PC-3 (cell line): ENCODE measurements at regions not wholly inside any gene's neighbourhood (a gene's known extent, or its start where the extent isn't known, plus 50 kb on each side); places are given as distances from the start of the nearest gene placed in this dataset.

ENCODE experiments used
- ATAC-seq: fragments of 200-7000 bp; cut with Tn5 transposase; 2 replicates; pipeline ENCODE4 v1.9.1; 2020; ENCODE audit warnings: mild to moderate bottlenecking, moderate library complexity
- BruUV-seq: library from RNA; stranded (reverse); fragments of 400-500 nt; replicated peaks from 2 replicates; lab custom pipeline; 2021; lab: Mats Ljungman, UMichigan
- CTCF ChIA-PET: fragments of 300-600 bp; sonication (Branson Sonifier 250); formaldehyde crosslinking; loops from one replicate; lab custom pipeline; 2022; ENCODE audit warnings: antibody characterized with exemption; lab: Charles Lee
- POLR2A ChIA-PET: fragments of 300-600 bp; sonication (Branson Sonifier 250); formaldehyde crosslinking; loops from one replicate; lab custom pipeline; 2022; ENCODE audit warnings: antibody characterized with exemption; ENCODE audit not compliant: unreplicated experiment; lab: Charles Lee
- DNase-seq: peaks from one replicate; pipeline ENCODE4 v3.0.0-alpha.2; 2015
- H2AFZ ChIP-seq: fragments of 300-600 bp; sonication (generic); 2 replicates; pipeline ENCODE4 v1.6.0; 2016; ENCODE audit warnings: antibody characterized with exemption, low read length
- H3F3A ChIP-seq: fragments of 300-600 bp; sonication (generic); one replicate; pipeline ENCODE4 v1.6.0; 2017; ENCODE audit warnings: antibody characterized with exemption, low read length, control low read depth, mild to moderate bottlenecking; ENCODE audit not compliant: unreplicated experiment
- H3K27ac ChIP-seq: fragments of 300-600 bp; sonication (generic); 2 replicates; pipeline ENCODE4 v1.5.1; 2016; ENCODE audit warnings: mild to moderate bottlenecking, low read length
- H3K27me3 ChIP-seq: fragments of 300-600 bp; sonication (generic); 2 replicates; pipeline ENCODE4 v1.6.1; 2016; ENCODE audit warnings: low read length, mixed read lengths
- H3K36me3 ChIP-seq: fragments of 300-600 bp; sonication (generic); 2 replicates; pipeline ENCODE4 v1.6.1; 2016; ENCODE audit warnings: low read depth, mixed run types, low read length, mixed read lengths
- H3K4me1 ChIP-seq: fragments of 300-600 bp; sonication (generic); 2 replicates; pipeline ENCODE4 v1.5.1; 2016; ENCODE audit warnings: low read length; ENCODE audit not compliant: insufficient read depth
- H3K4me2 ChIP-seq: fragments of 300-600 bp; sonication (generic); 2 replicates; pipeline ENCODE4 v1.6.0; 2016; ENCODE audit warnings: low read length
- H3K4me3 ChIP-seq: fragments of 300-600 bp; sonication (generic); 2 replicates; pipeline ENCODE4 v1.5.1; 2016; ENCODE audit warnings: mild to moderate bottlenecking, low read length, mixed read lengths
- H3K79me2 ChIP-seq: fragments of 300-600 bp; sonication (generic); 2 replicates; pipeline ENCODE4 v1.6.1; 2017; ENCODE audit warnings: low read length, mixed read lengths
- H3K9ac ChIP-seq: fragments of 300-600 bp; sonication (generic); 2 replicates; pipeline ENCODE4 v1.6.0; 2016; ENCODE audit warnings: mild to moderate bottlenecking, low read length
- H3K9me2 ChIP-seq: fragments of 300-600 bp; sonication (generic); replicated peaks from 2 replicates; pipeline ENCODE4 v1.6.1; 2016; ENCODE audit warnings: mixed run types, low read length, mixed read lengths
- H3K9me3 ChIP-seq: fragments of 300-600 bp; sonication (generic); 2 replicates; pipeline ENCODE4 v1.6.1; 2016; ENCODE audit warnings: low read length, mixed read lengths
- H4K20me1 ChIP-seq: fragments of 300-600 bp; sonication (generic); 2 replicates; pipeline ENCODE4 v1.6.1; 2016; ENCODE audit warnings: low read length, mixed read lengths
- CTCF ChIP-seq: fragments of 300-600 bp; sonication (generic); conservative IDR thresholded peaks from 2 replicates; pipeline ENCODE4 v1.5.1; 2017; ENCODE audit warnings: antibody characterized with exemption, low read depth, mild to moderate bottlenecking, low read length
- EZH2 ChIP-seq: fragments of 300-600 bp; sonication (generic); IDR thresholded peaks from one replicate; pipeline ENCODE4 v1.6.1; 2017; ENCODE audit warnings: antibody characterized with exemption, mild to moderate bottlenecking, low read length; ENCODE audit not compliant: unreplicated experiment
- EZH2phosphoT487 ChIP-seq: fragments of 300-600 bp; sonication (generic); IDR thresholded peaks from 2 replicates; pipeline ENCODE4 v1.6.1; 2018; ENCODE audit warnings: mild to moderate bottlenecking, antibody characterized with exemption, low read length, borderline replicate concordance
- intact Hi-C: fragments of 100-400 bp; cut with micrococcal nuclease; formaldehyde crosslinking; loops from 2 replicates; pipeline ENCODE4 v1.9.0; 2023

GRCh38 chr2:234409590-234409989 lies 87.3 kb downstream of the ARL4C start:
- Histone ChIP-seq H3K4me3 (no peak overlapping the region), H3K36me3 (no peaks in the 10 kb centered on the region), H3K27ac (no peak overlapping the region), H3K4me1 (peaks cover 18% of the 10 kb centered on the region; the same call in 1 of the 2 replicates), H3K9me2 (no peaks in the 10 kb centered on the region), H2AFZ (no peak overlapping the region), H4K20me1 (no peaks in the 10 kb centered on the region), H3F3A (no peaks in the 10 kb centered on the region), H3K9me3 (no peaks in the 10 kb centered on the region), H3K27me3 (no peaks in the 10 kb centered on the region), H3K9ac (no peak overlapping the region), H3K4me2 (no peak overlapping the region), H3K79me2 (no peaks in the 10 kb centered on the region)
- intact Hi-C loops, result loop anchor here (5.0 kb wide), 2 partner anchors 272 to 432 kb away; no protein-coding TSS in a partner anchor
- ChIA-PET CTCF (no interaction called here), POLR2A (no interaction called here)
- ATAC-seq (no peak), DNase-seq (no peak)
- BruUV-seq, result no TSS peak
- TF ChIP-seq EZH2phosphoT487 (no peak), CTCF (no peak), EZH2 (no peak)

- H3K79me2 ChIP-seq, result no peaks in the 10 kb centered on the region
- H3K9me3 ChIP-seq, result no peaks in the 10 kb centered on the region
- H4K20me1 ChIP-seq, result no peaks in the 10 kb centered on the region
- no peak for TF ChIP-seq EZH2phosphoT487
- TF ChIP-seq EZH2, result no peak
- peak; percentile 53 for TF ChIP-seq CTCF
- 0 out of 2 replicates have a peak, but pooled peaks cover 6% of the 10 kb centered on the region for H3K4me1 ChIP-seq
- no peak overlapping the region for H3K9ac ChIP-seq
- no peak overlapping the region for H3K4me3 ChIP-seq
- intact Hi-C loops, result loop anchor here (5.0 kb wide), 2 partner anchors 269 to 429 kb away; no protein-coding TSS in a partner anchor
- BruUV-seq, result no TSS peak
- no peak overlapping the region for H2AFZ ChIP-seq
- H3K27me3 ChIP-seq, result no peaks in the 10 kb centered on the region
- H3K36me3 ChIP-seq, result no peaks in the 10 kb centered on the region
- POLR2A ChIA-PET, result no interaction called here
- no peak overlapping the region for H3K4me2 ChIP-seq
- H3K27ac ChIP-seq, result no peak overlapping the region
- H3K9me2 ChIP-seq, result no peaks in the 10 kb centered on the region
- ATAC-seq (peak; percentile 58; the same call in 1 of the 2 replicates), DNase-seq (peak; percentile 25)
- CTCF ChIA-PET, result no interaction called here
- H3F3A ChIP-seq, result no peaks in the 10 kb centered on the region
These were observed 90.8 kb downstream of the ARL4C start for GRCh38 chr2:234406085-234406484.

GRCh38 chr2:234405462-234405861 lies 91.4 kb downstream of the ARL4C start:
- DNase-seq (no peak), ATAC-seq (peak; percentile 42)
- no peak overlapping the region for H3K9ac ChIP-seq
- intact Hi-C loops, result loop anchor here (5.0 kb wide), 2 partner anchors 268 to 428 kb away; no protein-coding TSS in a partner anchor
- 0 out of 2 replicates have a peak, but pooled peaks cover 6% of the 10 kb centered on the region for H3K4me1 ChIP-seq
- ChIA-PET POLR2A (interaction anchor here (0.5 kb wide), 1 partner anchor 36 kb away, joined by 3 read pairs; no protein-coding TSS in a partner anchor), CTCF (no interaction called here)
- no peaks in the 10 kb centered on the region for H4K20me1 ChIP-seq
- no TSS peak for BruUV-seq
- no peaks in the 10 kb centered on the region for H3K9me2 ChIP-seq
- no peaks in the 10 kb centered on the region for H3K9me3 ChIP-seq
- TF ChIP-seq EZH2phosphoT487 (no peak), CTCF (no peak), EZH2 (no peak)
- H3K4me3 ChIP-seq, result no peak overlapping the region
- no peak overlapping the region for H3K4me2 ChIP-seq
- no peaks in the 10 kb centered on the region for H3K79me2 ChIP-seq
- no peaks in the 10 kb centered on the region for H3F3A ChIP-seq
- H3K36me3 ChIP-seq, result no peaks in the 10 kb centered on the region
- no peak overlapping the region for H3K27ac ChIP-seq
- no peak overlapping the region for H2AFZ ChIP-seq
- no peaks in the 10 kb centered on the region for H3K27me3 ChIP-seq
